PFSK-1 (cell line): ENCODE measurements at regions not wholly inside any gene's neighbourhood (a gene's known extent, or its start where the extent isn't known, plus 50 kb on each side); places are given as distances from the start of the nearest gene placed in this dataset.

ENCODE experiments used
- FOXP2 ChIP-seq: optimal IDR thresholded peaks from 2 replicates; pipeline ENCODE3; 2011; ENCODE audit warnings: borderline replicate concordance, control low read depth, inconsistent platforms; ENCODE audit not compliant: insufficient read depth; ENCODE audit errors: extremely low read length, extremely low read depth
- POLR2AphosphoS5 ChIP-seq: IDR thresholded peaks from 2 replicates; pipeline ENCODE4 v1.6.1; 2012; ENCODE audit warnings: low read depth, mild to moderate bottlenecking, control low read depth, low read length, moderate library complexity
- SIN3A ChIP-seq: IDR thresholded peaks from 2 replicates; pipeline ENCODE4 v1.6.1; 2012; ENCODE audit warnings: mild to moderate bottlenecking, low read length, moderate library complexity, borderline replicate concordance; ENCODE audit not compliant: insufficient read depth
- TAF1 ChIP-seq: IDR thresholded peaks from 2 replicates; pipeline ENCODE4 v1.6.1; 2012; ENCODE audit warnings: low read length, control low read depth, borderline replicate concordance; ENCODE audit not compliant: insufficient read depth
- TF ChIP-seq, protein P1 (sequence below), 2 experiments: IDR thresholded peaks; 2 replicates each; pipeline versions ENCODE4 v1.6.1 to v1.8.0; 2011 to 2012; ENCODE audit warnings: low read depth in 2 of 2, low read length in 2 of 2, control low read depth in 1 of 2, inconsistent platforms in 1 of 2, mild to moderate bottlenecking in 1 of 2, moderate library complexity in 1 of 2; ENCODE audit not compliant: insufficient read depth in 1 of 2

DNA sequence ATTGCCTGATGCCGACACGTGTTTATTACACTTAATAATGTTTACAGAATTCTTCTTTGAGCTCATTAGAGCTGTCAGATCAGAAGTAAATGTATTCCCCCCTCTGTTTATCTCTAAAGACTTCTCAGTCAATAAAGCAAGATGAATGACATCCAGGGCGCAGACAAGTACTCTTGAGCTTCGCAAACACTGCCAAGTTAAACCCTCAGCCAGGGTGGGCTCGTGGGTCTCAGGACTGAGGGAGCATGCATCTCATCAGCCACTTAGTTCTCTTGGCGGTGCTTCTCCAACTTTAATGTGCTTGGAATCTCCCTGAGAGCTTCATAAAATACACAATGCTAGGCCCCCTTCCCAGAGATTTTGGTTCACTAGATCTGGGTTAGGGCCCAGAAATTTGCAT lies 333.9 kb upstream of the THRB start:
- TF ChIP-seq POLR2AphosphoS5 (no peak), FOXP2 (no peak), TAF1 (no peak), SIN3A (no peak)
- TF ChIP-seq, protein P1, sequence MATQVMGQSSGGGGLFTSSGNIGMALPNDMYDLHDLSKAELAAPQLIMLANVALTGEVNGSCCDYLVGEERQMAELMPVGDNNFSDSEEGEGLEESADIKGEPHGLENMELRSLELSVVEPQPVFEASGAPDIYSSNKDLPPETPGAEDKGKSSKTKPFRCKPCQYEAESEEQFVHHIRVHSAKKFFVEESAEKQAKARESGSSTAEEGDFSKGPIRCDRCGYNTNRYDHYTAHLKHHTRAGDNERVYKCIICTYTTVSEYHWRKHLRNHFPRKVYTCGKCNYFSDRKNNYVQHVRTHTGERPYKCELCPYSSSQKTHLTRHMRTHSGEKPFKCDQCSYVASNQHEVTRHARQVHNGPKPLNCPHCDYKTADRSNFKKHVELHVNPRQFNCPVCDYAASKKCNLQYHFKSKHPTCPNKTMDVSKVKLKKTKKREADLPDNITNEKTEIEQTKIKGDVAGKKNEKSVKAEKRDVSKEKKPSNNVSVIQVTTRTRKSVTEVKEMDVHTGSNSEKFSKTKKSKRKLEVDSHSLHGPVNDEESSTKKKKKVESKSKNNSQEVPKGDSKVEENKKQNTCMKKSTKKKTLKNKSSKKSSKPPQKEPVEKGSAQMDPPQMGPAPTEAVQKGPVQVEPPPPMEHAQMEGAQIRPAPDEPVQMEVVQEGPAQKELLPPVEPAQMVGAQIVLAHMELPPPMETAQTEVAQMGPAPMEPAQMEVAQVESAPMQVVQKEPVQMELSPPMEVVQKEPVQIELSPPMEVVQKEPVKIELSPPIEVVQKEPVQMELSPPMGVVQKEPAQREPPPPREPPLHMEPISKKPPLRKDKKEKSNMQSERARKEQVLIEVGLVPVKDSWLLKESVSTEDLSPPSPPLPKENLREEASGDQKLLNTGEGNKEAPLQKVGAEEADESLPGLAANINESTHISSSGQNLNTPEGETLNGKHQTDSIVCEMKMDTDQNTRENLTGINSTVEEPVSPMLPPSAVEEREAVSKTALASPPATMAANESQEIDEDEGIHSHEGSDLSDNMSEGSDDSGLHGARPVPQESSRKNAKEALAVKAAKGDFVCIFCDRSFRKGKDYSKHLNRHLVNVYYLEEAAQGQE (IDR thresholded peaks at IDR 0.05; ENCODE audit: insufficient read depth in 1 of 2, low read depth in 2 of 2, low read length in 2 of 2) = no peak

DNA sequence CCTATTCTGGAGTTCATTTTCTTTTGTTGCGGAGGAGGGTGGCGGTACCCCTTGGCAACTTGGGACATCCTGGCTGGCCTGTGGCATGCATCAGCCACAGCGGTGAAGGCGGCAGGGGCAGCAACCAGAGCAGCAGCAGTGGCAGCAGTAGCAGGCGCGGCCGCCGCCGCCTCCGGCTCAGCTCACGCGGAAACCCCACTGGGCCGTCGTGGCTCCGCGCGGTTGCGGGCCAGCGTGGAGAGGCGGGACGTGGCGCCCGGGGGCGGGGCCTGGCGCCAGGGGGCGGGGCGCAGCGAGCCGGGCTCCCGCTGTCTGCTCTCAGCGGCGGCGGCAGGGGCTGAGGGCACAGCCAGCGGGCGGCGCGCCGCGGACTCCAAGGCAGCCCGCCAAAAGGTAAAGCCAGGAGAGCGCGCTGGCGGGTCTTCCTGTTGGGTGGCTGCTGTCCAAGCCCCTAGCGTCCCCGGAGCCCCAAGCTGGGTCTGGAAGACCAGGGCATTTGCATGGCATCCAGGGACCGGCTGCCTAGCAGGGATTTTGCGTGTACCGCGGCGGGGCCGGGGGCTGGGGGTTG lies 334.4 kb upstream of the THRB start:
- TF ChIP-seq, protein P1 (IDR thresholded peaks at IDR 0.05; ENCODE audit: insufficient read depth in 1 of 2, low read depth in 2 of 2, low read length in 2 of 2) = no peak
- TF ChIP-seq FOXP2 (no peak), TAF1 (no peak), POLR2AphosphoS5 (no peak), SIN3A (no peak)

DNA sequence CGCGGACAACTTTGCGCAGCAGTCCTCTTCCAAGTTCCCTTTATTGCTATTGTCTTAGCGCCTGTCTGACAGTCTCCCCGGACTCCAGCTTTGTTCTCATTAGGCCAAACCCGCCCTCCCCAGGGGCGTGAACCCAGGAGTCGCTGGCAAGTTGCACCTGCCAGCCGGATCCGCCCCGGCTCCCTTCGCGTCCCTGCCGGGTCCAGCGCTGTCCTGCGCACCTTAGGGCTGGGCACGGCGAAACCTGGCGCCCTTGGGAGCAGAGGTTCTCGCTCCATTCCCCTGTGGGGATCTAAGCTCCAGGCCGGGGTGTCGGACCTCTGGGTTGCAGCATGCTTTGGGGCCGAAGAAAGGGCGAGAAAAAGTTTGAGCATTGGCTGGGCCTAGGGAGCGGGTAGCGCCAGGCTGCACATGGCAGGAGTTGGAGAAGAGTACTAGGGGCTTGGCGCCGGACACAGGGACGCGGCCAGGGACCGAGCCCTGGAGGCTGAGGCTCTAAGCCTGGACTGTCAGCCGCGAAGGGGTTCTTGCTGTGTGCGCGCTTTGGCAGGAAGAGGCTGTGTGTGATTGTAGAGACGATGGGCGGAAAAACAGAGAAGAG lies 335.1 kb upstream of the THRB start:
- TF ChIP-seq TAF1 = no peak
- no peak for TF ChIP-seq SIN3A
- TF ChIP-seq POLR2AphosphoS5 = no peak
- TF ChIP-seq FOXP2 = no peak
- TF ChIP-seq, protein P1 (IDR thresholded peaks at IDR 0.05; ENCODE audit: insufficient read depth in 1 of 2, low read depth in 2 of 2, low read length in 2 of 2) = no peak

DNA sequence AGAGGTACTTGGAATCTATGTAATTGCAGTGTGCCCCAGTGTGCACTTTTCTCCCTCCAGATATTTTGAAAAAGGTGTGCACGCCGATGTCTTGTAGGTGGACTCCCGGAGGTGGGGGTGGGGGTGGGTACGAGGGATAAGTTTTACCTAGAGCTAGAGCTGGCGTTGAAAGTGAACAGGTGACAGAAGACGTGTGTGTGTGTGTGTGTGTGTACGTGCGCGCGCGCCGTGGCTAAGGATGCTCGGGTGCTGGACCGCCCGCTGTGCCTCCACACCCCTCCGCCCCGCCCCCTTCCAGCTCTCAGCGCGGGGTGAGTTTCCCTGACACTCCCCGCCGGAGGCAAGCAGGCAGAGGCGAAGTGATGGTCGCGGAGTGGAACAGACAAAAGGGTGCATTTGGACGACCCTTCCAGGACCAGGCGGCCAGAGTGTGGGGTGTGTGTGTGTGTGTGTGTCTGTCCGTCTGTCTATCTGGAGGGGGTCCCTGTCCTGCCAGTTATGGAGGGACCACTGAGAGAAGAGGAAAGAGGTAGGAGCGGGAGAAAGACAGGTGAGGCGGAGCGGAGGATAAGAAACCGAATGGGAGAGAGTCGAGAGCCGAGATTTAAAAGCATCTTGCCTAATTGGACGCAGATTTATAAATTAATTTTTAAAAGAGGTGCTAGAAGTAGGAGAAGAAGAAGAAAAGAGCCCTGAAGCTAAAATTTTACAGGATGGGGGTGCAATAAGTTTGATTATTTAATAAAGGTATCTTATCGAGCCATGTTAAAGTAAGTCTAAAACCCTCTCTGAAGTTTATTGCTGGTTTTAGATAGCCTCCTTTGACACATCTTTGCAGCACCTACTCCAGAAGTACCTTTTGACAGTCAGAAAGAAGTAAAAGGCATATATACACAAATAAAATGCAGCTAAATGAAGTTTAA lies 335.8 kb upstream of the THRB start:
- no peak for TF ChIP-seq POLR2AphosphoS5

DNA sequence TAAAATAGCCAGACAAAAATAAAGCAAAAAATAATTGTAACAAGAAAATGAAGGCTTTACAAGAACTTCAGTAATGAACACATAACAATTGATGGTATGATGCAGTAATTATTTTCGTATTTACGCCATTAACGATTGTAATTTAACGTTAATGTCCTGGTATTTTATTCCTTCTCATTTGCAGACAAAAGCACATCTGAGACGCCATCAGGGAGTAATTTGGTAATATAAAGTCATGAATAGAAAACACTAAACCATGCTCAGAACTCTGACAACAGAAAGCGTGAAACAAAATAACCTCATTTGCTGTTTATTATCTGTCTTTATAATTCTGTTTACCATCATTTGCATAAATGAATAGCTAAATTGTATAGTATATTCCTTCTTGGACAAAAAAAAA lies 336.6 kb upstream of the THRB start:
- TF ChIP-seq FOXP2 (no peak), TAF1 (no peak), POLR2AphosphoS5 (no peak), SIN3A (no peak)
- TF ChIP-seq, protein P1 (IDR thresholded peaks at IDR 0.05; ENCODE audit: insufficient read depth in 1 of 2, low read depth in 2 of 2, low read length in 2 of 2) = no peak
